ENCODE measurements at regions not wholly inside any gene's neighbourhood (a gene's known extent, or its start where the extent isn't known, plus 50 kb on each side); places are given as distances from the start of the nearest gene placed in this dataset.

DNA sequence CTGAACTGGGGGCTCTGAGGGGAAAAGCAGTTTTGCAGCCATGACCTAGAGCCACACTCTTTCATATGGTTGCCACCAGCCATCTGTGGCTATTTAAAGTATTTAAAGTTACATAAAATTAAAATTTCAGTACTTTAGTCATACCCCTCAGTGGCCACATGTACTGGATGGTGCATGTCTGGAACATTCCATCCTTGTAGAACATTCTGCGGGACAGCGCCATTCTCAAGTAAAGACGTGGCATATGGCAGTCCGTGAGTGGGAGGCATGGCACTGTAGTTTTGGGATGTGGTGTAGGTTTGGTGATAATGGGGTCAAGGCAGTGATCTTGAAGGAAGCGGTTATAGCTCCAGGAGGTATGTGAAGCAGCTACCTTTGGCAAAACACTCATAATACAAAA, 61.4 kb upstream of the NFIL3 start:
- no peaks in the 10 kb centered on the region for H3K36me3 ChIP-seq (ENCODE audit: control insufficient read depth in 4 of 4, insufficient read depth in 3 of 4, low read depth in 1 of 4, low read length in 3 of 4)
- H3K9me3 ChIP-seq (ENCODE audit: control insufficient read depth in 4 of 4, low read length in 3 of 4) = no peaks in the 10 kb centered on the region
- DNase-seq (ENCODE audit: low spot score) = no peak
- H3K27ac ChIP-seq (ENCODE audit: low read depth in 1 of 2, low read length in 2 of 2) = no peak overlapping the region
- H3K9ac ChIP-seq (ENCODE audit: low read depth in 1 of 2, low read length in 2 of 2) = no peak overlapping the region
- H3K4me1 ChIP-seq (ENCODE audit: control insufficient read depth in 4 of 4, insufficient read depth in 4 of 4, low read length in 3 of 4) = no peaks in the 10 kb centered on the region
- H3K4me3 ChIP-seq (ENCODE audit: low read depth in 1 of 3, low read length in 3 of 3) = no peak overlapping the region
- 90% methylated on average over 5 of the region's 5 CpGs for WGBS
- H3K27me3 ChIP-seq (ENCODE audit: control insufficient read depth in 4 of 4, insufficient read depth in 4 of 4, low read length in 3 of 4) = no peaks in the 10 kb centered on the region
- TF ChIP-seq HNF4A (conservative IDR thresholded peaks at IDR 0.05) = no peak
- no peak for TF ChIP-seq RXRA (IDR thresholded peaks at IDR 0.05)
- no peak for TF ChIP-seq MAX (IDR thresholded peaks at IDR 0.05)
- no peak for TF ChIP-seq SP1 (IDR thresholded peaks at IDR 0.05)
- TF ChIP-seq NR2F2 (IDR thresholded peaks at IDR 0.05) = no peak
- no peak for TF ChIP-seq TAF1 (conservative IDR thresholded peaks at IDR 0.05)
- TF ChIP-seq, protein P1, sequence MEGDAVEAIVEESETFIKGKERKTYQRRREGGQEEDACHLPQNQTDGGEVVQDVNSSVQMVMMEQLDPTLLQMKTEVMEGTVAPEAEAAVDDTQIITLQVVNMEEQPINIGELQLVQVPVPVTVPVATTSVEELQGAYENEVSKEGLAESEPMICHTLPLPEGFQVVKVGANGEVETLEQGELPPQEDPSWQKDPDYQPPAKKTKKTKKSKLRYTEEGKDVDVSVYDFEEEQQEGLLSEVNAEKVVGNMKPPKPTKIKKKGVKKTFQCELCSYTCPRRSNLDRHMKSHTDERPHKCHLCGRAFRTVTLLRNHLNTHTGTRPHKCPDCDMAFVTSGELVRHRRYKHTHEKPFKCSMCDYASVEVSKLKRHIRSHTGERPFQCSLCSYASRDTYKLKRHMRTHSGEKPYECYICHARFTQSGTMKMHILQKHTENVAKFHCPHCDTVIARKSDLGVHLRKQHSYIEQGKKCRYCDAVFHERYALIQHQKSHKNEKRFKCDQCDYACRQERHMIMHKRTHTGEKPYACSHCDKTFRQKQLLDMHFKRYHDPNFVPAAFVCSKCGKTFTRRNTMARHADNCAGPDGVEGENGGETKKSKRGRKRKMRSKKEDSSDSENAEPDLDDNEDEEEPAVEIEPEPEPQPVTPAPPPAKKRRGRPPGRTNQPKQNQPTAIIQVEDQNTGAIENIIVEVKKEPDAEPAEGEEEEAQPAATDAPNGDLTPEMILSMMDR (IDR thresholded peaks at IDR 0.05; ENCODE audit: low read depth, low read length, missing input control) = no peak
- TF ChIP-seq JUND (IDR thresholded peaks at IDR 0.05) = no peak
- no peak for TF ChIP-seq FOXA1 (IDR thresholded peaks at IDR 0.05)
- no peak for TF ChIP-seq YY1 (IDR thresholded peaks at IDR 0.05)
- TF ChIP-seq GABPA (IDR thresholded peaks at IDR 0.05 in 1 of 2, conservative IDR thresholded peaks at IDR 0.05 in 1 of 2) = no peak
- TF ChIP-seq, protein P2, sequence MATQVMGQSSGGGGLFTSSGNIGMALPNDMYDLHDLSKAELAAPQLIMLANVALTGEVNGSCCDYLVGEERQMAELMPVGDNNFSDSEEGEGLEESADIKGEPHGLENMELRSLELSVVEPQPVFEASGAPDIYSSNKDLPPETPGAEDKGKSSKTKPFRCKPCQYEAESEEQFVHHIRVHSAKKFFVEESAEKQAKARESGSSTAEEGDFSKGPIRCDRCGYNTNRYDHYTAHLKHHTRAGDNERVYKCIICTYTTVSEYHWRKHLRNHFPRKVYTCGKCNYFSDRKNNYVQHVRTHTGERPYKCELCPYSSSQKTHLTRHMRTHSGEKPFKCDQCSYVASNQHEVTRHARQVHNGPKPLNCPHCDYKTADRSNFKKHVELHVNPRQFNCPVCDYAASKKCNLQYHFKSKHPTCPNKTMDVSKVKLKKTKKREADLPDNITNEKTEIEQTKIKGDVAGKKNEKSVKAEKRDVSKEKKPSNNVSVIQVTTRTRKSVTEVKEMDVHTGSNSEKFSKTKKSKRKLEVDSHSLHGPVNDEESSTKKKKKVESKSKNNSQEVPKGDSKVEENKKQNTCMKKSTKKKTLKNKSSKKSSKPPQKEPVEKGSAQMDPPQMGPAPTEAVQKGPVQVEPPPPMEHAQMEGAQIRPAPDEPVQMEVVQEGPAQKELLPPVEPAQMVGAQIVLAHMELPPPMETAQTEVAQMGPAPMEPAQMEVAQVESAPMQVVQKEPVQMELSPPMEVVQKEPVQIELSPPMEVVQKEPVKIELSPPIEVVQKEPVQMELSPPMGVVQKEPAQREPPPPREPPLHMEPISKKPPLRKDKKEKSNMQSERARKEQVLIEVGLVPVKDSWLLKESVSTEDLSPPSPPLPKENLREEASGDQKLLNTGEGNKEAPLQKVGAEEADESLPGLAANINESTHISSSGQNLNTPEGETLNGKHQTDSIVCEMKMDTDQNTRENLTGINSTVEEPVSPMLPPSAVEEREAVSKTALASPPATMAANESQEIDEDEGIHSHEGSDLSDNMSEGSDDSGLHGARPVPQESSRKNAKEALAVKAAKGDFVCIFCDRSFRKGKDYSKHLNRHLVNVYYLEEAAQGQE (IDR thresholded peaks at IDR 0.05) = no peak
- TF ChIP-seq, protein P3, sequence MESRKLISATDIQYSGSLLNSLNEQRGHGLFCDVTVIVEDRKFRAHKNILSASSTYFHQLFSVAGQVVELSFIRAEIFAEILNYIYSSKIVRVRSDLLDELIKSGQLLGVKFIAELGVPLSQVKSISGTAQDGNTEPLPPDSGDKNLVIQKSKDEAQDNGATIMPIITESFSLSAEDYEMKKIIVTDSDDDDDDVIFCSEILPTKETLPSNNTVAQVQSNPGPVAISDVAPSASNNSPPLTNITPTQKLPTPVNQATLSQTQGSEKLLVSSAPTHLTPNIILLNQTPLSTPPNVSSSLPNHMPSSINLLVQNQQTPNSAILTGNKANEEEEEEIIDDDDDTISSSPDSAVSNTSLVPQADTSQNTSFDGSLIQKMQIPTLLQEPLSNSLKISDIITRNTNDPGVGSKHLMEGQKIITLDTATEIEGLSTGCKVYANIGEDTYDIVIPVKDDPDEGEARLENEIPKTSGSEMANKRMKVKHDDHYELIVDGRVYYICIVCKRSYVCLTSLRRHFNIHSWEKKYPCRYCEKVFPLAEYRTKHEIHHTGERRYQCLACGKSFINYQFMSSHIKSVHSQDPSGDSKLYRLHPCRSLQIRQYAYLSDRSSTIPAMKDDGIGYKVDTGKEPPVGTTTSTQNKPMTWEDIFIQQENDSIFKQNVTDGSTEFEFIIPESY (IDR thresholded peaks at IDR 0.05) = no peak

- DNase-seq (ENCODE audit: low spot score) = no peak
- Histone ChIP-seq H3K36me3 (ENCODE audit: control insufficient read depth in 4 of 4, insufficient read depth in 3 of 4, low read depth in 1 of 4, low read length in 3 of 4) (no peaks in the 10 kb centered on the region), H3K27ac (ENCODE audit: low read depth in 1 of 2, low read length in 2 of 2) (no peak overlapping the region), H3K9me3 (ENCODE audit: control insufficient read depth in 4 of 4, low read length in 3 of 4) (no peaks in the 10 kb centered on the region), H3K27me3 (ENCODE audit: control insufficient read depth in 4 of 4, insufficient read depth in 4 of 4, low read length in 3 of 4) (no peaks in the 10 kb centered on the region), H3K4me3 (ENCODE audit: low read depth in 1 of 3, low read length in 3 of 3) (no peak overlapping the region), H3K4me1 (ENCODE audit: control insufficient read depth in 4 of 4, insufficient read depth in 4 of 4, low read length in 3 of 4) (no peaks in the 10 kb centered on the region), H3K9ac (ENCODE audit: low read depth in 1 of 2, low read length in 2 of 2) (no peak overlapping the region)
- no peak for TF ChIP-seq RAD21 (IDR thresholded peaks at IDR 0.05)
- no peak for TF ChIP-seq MAX (IDR thresholded peaks at IDR 0.05)
- TF ChIP-seq EGR1 (IDR thresholded peaks at IDR 0.05; ENCODE audit: low read depth in 2 of 2) = no peak
- no peak for TF ChIP-seq SP1 (IDR thresholded peaks at IDR 0.05)
- 80% methylated on average over 8 of the region's 8 CpGs for WGBS
These were observed 60.2 kb upstream of the NFIL3 start for GRCh38 chr9:91483835-91484234.
